ENCODE measurements at regions not wholly inside any gene's neighbourhood (a gene's known extent, or its start where the extent isn't known, plus 50 kb on each side); places are given as distances from the start of the nearest gene placed in this dataset.

- TF ChIP-seq EZH2 (IDR thresholded peaks at IDR 0.05; ENCODE audit: borderline replicate concordance, low read length) (no peak), CTCF (IDR thresholded peaks at IDR 0.05; ENCODE audit: low read length) (no peak)
These were observed 93.1 kb upstream of the WWC1 start for GRCh38 chr5:168198359-168198758.
